Adrenal gland (tissue), 9 donors: ENCODE measurements at regions not wholly inside any gene's neighbourhood (a gene's known extent, or its start where the extent isn't known, plus 50 kb on each side); places are given as distances from the start of the nearest gene placed in this dataset.

ENCODE experiments used
- DNase-seq, 7 donors: peaks; one replicate each; pipeline ENCODE4 v3.0.0-alpha.2; 2019 to 2020
- H3K27ac ChIP-seq, 5 donors: fragments of 200-600 bp; sonication (generic) in 4 of 5; 1 replicate in 3 of 5; 2 replicates in 2 of 5; pipeline versions ENCODE4 v1.5.1 to v1.8.0; 2016 to 2020; ENCODE audit warnings: mild to moderate bottlenecking in 1 of 5
- H3K27me3 ChIP-seq: fragments of 200-600 bp; 2 replicates; pipeline ENCODE4 v1.8.0; 2021
- H3K36me3 ChIP-seq, 2 donors: fragments of 200-600 bp; replicated peaks in 1 of 2; 1 replicate in 1 of 2; 2 replicates in 1 of 2; pipeline versions ENCODE4 v1.5.1 to v1.8.0; 2018 to 2022
- H3K4me1 ChIP-seq, 2 donors: fragments of 200-600 bp; replicated peaks in 1 of 2; 1 replicate in 1 of 2; 2 replicates in 1 of 2; pipeline versions ENCODE4 v1.5.1 to v1.8.0; 2018 to 2021
- H3K4me3 ChIP-seq, 4 donors: fragments of 200-600 bp; sonication (generic) in 3 of 4; one replicate each; pipeline ENCODE4 v1.5.1; 2016 to 2018
- H3K9me3 ChIP-seq, 3 donors: fragments of 200-600 bp; sonication (generic) in 1 of 3; replicated peaks in 1 of 3; 1 replicate in 2 of 3; 2 replicates in 1 of 3; pipeline versions ENCODE4 v1.5.1 to v1.8.0; 2016 to 2021
- POLR2A ChIP-seq, 2 donors: fragments of 450-650 bp; IDR thresholded peaks; one replicate each; pipeline ENCODE4 v1.6.1; 2017; ENCODE audit warnings: antibody characterized with exemption in 2 of 2, mild to moderate bottlenecking in 2 of 2, moderate library complexity in 1 of 2
- WGBS, 4 donors: extraction: QIAGEN DNeasy Blood & Tissue Kit in 2 of 4; methylation state at CpG; one replicate each; pipeline versions ENCODE4 v1.1.5 to v1.1.7; 2013 to 2017; 5-methylcytosine and 5-hydroxymethylcytosine counted together
- intact Hi-C, 2 donors: fragments of 100-400 bp; cut with DNase I; formaldehyde crosslinking; loops; one replicate each; pipeline versions ENCODE4 v1.14.1 to v1.15.0; 2022 to 2023
- TF ChIP-seq, protein P1 (sequence below), 6 experiments: fragments of 450-650 bp in 4 of 6; fragments of 200-600 bp in 2 of 6; sonication (generic) in 1 of 6; IDR thresholded peaks; 1 replicate in 5 of 6; 2 replicates in 1 of 6; pipeline versions ENCODE4 v1.5.1 to v1.8.0; 2016 to 2021; ENCODE audit warnings: antibody characterized with exemption in 6 of 6, mild to moderate bottlenecking in 2 of 6, moderate library complexity in 1 of 6
- donor health status: healthy with polysubstance abuse.
- donor health status: Bipolar disorder and iron deficiency.
- donor health status: DM: yes; HTN: yes; CAD: no.
- donor health status: DM: no; HTN: no; CAD: no.
- donor health status: DM: no; HTN: no; CAD: no.

DNA sequence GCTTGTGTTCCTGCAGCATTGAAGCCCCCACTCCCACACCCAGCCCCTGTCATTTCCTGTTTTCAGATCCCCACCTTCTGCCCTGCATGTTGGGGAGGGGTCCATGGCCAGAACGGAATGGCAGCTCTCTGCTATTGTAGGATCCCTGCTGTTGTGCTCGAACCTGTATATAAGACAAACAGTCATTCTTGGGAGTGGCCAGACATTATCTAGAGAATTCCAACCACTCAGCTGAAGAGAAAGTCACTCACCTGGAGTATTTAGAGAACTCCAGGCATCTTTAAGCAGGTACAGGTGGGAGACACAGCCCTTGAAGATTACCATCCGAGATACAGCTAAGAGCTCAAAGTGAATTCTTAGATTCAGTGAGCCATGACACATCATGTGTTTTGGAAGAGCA lies 96.1 kb downstream of the C9orf152 start:
- Histone ChIP-seq H3K27me3 (no peaks in the 10 kb centered on the region), H3K27ac (no peak overlapping the region), H3K4me1 (peaks cover 0 to 16% of the 10 kb centered on the region in 2 donors), H3K9me3 (no peaks in the 10 kb centered on the region), H3K36me3 (no peaks in the 10 kb centered on the region), H3K4me3 (no peak overlapping the region)
- 60 to 74% (median 69%) methylated on average over 3 of the region's 3 CpGs for WGBS, 4 donors
- TF ChIP-seq POLR2A (IDR thresholded peaks at IDR 0.05), result no peak
- TF ChIP-seq, protein P1, sequence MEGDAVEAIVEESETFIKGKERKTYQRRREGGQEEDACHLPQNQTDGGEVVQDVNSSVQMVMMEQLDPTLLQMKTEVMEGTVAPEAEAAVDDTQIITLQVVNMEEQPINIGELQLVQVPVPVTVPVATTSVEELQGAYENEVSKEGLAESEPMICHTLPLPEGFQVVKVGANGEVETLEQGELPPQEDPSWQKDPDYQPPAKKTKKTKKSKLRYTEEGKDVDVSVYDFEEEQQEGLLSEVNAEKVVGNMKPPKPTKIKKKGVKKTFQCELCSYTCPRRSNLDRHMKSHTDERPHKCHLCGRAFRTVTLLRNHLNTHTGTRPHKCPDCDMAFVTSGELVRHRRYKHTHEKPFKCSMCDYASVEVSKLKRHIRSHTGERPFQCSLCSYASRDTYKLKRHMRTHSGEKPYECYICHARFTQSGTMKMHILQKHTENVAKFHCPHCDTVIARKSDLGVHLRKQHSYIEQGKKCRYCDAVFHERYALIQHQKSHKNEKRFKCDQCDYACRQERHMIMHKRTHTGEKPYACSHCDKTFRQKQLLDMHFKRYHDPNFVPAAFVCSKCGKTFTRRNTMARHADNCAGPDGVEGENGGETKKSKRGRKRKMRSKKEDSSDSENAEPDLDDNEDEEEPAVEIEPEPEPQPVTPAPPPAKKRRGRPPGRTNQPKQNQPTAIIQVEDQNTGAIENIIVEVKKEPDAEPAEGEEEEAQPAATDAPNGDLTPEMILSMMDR (IDR thresholded peaks at IDR 0.05), result no peak
- no peak for DNase-seq
- intact Hi-C loops, result no loop called here

DNA sequence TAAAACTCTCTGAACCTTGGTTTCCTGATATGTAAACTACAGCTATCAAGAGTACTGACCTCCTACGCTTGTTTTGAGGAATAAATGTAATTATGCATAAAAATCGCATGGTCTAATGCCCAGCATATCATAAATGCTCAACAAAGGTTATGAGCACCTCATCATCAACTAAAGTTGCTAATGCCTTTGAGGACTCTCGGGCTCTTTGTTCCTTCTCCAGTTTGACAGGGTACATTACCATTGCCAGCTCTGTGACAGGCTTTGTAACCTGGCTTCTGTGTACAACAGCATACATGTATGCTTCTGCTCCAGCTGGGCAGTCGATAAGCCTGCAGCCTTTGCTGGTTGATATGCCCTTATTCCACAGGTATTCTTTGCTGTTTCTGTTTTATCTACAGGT lies 95.2 kb downstream of the C9orf152 start:
- Histone ChIP-seq H3K9me3 (no peaks in the 10 kb centered on the region), H3K36me3 (no peaks in the 10 kb centered on the region), H3K27ac (no peak overlapping the region), H3K4me3 (no peak overlapping the region), H3K4me1 (peaks cover 0 to 20% of the 10 kb centered on the region in 2 donors), H3K27me3 (no peaks in the 10 kb centered on the region)
- intact Hi-C loops, result no loop called here
- no peak for DNase-seq
- TF ChIP-seq, protein P1 (IDR thresholded peaks at IDR 0.05), result no peak
- no peak for TF ChIP-seq POLR2A (IDR thresholded peaks at IDR 0.05)
- WGBS, 4 donors, result 91 to 94% (median 92%) methylated on average over 4 of the region's 4 CpGs

DNA sequence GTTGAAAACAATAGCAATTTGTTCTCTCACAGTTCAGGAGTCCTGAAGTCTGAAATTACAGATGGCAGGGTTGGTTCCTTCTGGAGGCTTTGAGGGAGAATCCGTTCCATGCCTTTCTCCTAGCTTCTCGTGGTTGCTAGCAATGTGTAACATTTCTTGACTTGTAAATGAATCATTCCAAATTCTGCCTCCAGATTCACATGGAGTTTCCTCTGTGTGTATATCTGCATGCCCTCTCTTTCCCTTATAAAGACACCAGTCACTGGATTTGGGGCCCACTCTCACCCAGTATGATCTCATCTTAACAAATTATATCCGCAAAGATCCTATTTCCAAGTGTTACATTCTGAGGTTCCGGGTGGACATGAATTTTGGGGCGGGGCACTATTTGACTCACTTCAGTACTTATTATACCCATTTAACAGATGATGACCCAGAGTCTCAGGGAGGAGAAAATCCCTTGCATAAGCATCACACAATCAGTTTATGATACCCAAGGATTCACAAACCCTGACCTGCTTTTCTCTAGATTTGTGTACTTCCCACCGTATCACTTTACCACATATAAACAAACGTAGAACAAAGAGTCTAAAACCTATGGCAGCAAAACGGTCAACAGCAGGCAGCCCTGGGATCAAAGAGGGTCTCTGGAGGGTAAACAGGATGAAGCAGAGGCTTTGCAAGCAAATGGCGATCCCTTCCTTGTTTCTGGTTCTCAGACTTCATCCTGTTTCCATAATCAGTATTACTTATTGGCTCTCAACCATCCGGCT lies 93.7 kb downstream of the C9orf152 start:
- no peak overlapping the region for H3K4me3 ChIP-seq
- H3K27me3 ChIP-seq, result no peaks in the 10 kb centered on the region
- TF ChIP-seq POLR2A (IDR thresholded peaks at IDR 0.05), result no peak
- TF ChIP-seq, protein P1 (IDR thresholded peaks at IDR 0.05), result no peak
- intact Hi-C loops, result no loop called here
- no peak for DNase-seq
- no peaks in the 10 kb centered on the region for H3K9me3 ChIP-seq
- 76 to 80% (median 78%) methylated on average over 10 of the region's 10 CpGs for WGBS, 4 donors
- no peaks in the 10 kb centered on the region for H3K36me3 ChIP-seq
- H3K4me1 ChIP-seq, result peaks cover 0 to 20% of the 10 kb centered on the region in 2 donors
- peak overlapping the region in 1 of 5 donors; percentile 63 for H3K27ac ChIP-seq

DNA sequence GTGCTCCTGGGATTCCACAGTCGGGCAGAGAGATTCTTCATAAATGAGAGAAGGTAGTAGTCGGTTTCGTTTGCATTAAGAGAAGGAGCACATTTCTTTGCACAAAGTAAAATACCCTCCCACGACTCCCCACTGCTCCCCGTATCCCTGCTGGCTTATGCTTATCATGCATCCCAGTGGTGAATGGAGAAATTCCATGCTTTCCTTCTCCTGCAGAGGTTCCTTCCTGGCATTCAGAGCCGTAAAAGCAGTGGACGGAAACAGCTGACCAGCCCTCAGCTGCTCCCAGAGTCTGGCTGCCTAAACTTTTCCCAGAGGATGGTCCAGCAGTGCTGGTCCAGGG lies 93.1 kb downstream of the C9orf152 start:
- H3K36me3 ChIP-seq, result no peaks in the 10 kb centered on the region
- peak overlapping the region in 2 of 5 donors; percentile 8 to 63 for H3K27ac ChIP-seq
- no peaks in the 10 kb centered on the region for H3K9me3 ChIP-seq
- TF ChIP-seq, protein P1 (IDR thresholded peaks at IDR 0.05), result no peak
- no peak for TF ChIP-seq POLR2A (IDR thresholded peaks at IDR 0.05)
- H3K4me3 ChIP-seq, result no peak overlapping the region
- intact Hi-C loops, result no loop called here
- peak in 1 of 7 donors; percentile 23 for DNase-seq
- peaks cover 0 to 20% of the 10 kb centered on the region in 2 donors for H3K4me1 ChIP-seq
- 49 to 58% (median 54%) methylated on average over 6 to 7 of the region's 7 CpGs for WGBS, 4 donors
- no peaks in the 10 kb centered on the region for H3K27me3 ChIP-seq
